Endothelial cell of umbilical vein (primary cell): ENCODE measurements at regions not wholly inside any gene's neighbourhood (a gene's known extent, or its start where the extent isn't known, plus 50 kb on each side); places are given as distances from the start of the nearest gene placed in this dataset.

Experiments
- CTCF ChIP-seq, 2 donors: IDR thresholded peaks; 1 replicate in 1 of 2; 2 replicates in 1 of 2; pipeline ENCODE4 v1.5.1; 2011; ENCODE audit warnings: low read length in 2 of 2, mild to moderate bottlenecking in 2 of 2, moderate library complexity in 2 of 2, control low read depth in 1 of 2, inconsistent platforms in 1 of 2, low read depth in 1 of 2; ENCODE audit not compliant: insufficient read depth in 1 of 2; ENCODE audit errors: extremely low read depth in 1 of 2
- MYC ChIP-seq: IDR thresholded peaks from one replicate; pipeline ENCODE4 v1.6.1; 2011; ENCODE audit warnings: mild to moderate bottlenecking, low read depth, low read length
- POLR2A ChIP-seq: IDR thresholded peaks from 2 replicates; pipeline ENCODE4 v1.6.1; 2012; ENCODE audit warnings: low read depth, mild to moderate bottlenecking, control low read depth, low read length

DNA sequence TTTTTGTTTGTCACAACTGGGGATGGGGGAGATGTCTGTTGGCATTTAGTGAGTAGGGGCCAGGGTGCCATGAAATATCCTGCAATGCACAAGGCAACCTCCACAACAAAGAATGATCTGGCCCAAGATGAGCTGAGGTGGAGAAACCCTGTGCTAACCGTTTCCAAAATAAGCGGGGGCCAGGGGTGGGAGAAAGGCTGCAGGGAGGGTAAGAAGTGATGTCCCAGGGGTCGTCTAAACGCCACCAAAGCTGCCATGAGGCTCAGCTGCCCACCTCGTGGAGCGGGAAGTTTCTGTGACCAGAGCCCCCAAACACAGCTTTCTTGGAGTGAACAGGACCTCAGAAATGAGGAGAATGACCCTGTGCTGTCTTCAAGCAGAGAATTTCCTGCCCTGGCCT is 76.5 kb upstream of the CDH5 start:
- no peak for TF ChIP-seq CTCF (IDR thresholded peaks at IDR 0.05; ENCODE audit: extremely low read depth in 1 of 2, insufficient read depth in 1 of 2, low read depth in 1 of 2, low read length in 2 of 2)
- no peak for TF ChIP-seq POLR2A
- no peak for TF ChIP-seq MYC
